ENCODE measurements at regions not wholly inside any gene's neighbourhood (a gene's known extent, or its start where the extent isn't known, plus 50 kb on each side); places are given as distances from the start of the nearest gene placed in this dataset.

DNA sequence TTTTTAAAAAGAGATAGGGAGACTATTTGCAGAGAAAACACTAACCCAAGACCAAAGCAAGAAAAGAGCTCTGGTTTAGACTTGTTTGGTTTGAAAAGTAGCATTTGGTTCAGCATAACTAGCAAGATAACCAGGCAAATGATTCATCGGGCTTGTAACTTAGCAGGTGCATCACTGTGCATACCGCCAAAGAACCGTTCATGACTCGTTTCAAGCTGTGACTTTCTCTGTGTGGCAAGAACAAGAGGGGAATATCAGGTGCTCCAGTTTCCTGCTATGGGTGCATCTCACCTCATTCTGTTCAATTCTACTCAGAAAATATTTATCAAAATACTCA lies 244.9 kb downstream of the ETAA1 start:
- DNase-seq (ENCODE audit: low read depth): no peak
- TF ChIP-seq, protein P1, sequence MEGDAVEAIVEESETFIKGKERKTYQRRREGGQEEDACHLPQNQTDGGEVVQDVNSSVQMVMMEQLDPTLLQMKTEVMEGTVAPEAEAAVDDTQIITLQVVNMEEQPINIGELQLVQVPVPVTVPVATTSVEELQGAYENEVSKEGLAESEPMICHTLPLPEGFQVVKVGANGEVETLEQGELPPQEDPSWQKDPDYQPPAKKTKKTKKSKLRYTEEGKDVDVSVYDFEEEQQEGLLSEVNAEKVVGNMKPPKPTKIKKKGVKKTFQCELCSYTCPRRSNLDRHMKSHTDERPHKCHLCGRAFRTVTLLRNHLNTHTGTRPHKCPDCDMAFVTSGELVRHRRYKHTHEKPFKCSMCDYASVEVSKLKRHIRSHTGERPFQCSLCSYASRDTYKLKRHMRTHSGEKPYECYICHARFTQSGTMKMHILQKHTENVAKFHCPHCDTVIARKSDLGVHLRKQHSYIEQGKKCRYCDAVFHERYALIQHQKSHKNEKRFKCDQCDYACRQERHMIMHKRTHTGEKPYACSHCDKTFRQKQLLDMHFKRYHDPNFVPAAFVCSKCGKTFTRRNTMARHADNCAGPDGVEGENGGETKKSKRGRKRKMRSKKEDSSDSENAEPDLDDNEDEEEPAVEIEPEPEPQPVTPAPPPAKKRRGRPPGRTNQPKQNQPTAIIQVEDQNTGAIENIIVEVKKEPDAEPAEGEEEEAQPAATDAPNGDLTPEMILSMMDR (IDR thresholded peaks at IDR 0.05; ENCODE audit: insufficient read depth, low read depth, low read length, missing control alignments): no peak
- H3K4me3 ChIP-seq (ENCODE audit: low read depth, low read length): no peak overlapping the region

DNA sequence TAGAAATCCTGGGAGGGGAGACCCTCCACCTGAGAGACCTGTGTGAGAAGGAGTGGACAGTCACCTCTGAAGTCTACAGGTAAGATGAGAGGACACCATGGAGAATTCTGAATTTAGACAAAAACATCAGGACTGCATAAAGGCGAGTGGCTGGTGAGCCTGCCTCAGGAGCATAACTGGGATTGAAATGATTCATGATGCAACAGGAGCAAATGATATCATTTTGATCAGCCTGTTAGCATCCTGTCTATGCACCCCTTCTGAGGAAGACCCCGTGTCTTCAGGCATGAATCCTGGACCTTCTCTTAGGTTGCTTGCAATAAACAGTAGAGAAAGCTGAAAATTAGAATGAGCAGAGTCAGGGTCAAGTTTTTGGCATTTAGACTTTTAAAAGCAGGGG lies 245.8 kb downstream of the ETAA1 start:
- TF ChIP-seq, protein P1 (IDR thresholded peaks at IDR 0.05; ENCODE audit: insufficient read depth, low read depth, low read length, missing control alignments): no peak
- no peak overlapping the region for H3K4me3 ChIP-seq (ENCODE audit: low read depth, low read length)
- DNase-seq (ENCODE audit: low read depth): no peak

DNA sequence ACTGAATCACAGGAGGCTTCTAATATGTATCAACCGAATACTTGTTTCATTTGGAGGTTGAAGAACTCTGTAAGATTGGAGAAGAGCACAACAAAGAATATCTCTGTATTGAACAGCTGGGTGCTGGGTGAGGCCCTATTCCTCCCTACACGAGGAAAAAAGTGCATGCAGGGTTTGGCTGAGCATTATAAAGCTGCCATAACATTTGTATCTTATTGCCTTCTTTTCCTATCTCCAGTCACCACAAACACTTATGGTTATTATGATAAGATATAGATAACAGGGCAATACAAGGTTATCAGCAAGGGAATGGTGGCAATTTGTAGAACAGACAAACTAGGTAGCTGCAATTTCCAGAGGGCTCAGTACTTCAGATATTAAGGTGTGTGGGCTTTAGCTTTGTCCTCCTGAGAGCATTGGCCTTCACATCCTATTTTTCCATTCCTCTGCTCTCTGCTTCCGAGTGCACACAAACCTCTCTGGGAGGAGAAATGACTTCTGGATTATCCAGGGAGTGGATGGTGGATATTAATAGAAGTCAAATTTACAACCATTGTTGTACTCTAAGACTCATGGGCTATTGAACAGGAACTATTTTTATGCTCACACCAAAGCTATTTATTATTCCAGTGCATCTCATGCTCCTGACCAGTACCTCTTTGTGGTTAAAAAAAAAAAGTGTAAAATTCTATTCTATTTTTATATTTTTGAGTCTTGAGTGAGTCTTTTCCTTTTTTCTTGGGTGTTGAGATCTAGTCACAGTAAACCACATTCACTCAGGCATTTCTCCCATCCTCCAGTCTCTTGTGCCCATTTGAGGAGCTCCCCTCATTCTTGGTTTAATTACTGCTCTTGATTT lies 248.4 kb downstream of the ETAA1 start:
- TF ChIP-seq, protein P1 (IDR thresholded peaks at IDR 0.05; ENCODE audit: insufficient read depth, low read depth, low read length, missing control alignments): no peak
- H3K4me3 ChIP-seq (ENCODE audit: low read depth, low read length): no peak overlapping the region
- DNase-seq (ENCODE audit: low read depth): no peak

DNA sequence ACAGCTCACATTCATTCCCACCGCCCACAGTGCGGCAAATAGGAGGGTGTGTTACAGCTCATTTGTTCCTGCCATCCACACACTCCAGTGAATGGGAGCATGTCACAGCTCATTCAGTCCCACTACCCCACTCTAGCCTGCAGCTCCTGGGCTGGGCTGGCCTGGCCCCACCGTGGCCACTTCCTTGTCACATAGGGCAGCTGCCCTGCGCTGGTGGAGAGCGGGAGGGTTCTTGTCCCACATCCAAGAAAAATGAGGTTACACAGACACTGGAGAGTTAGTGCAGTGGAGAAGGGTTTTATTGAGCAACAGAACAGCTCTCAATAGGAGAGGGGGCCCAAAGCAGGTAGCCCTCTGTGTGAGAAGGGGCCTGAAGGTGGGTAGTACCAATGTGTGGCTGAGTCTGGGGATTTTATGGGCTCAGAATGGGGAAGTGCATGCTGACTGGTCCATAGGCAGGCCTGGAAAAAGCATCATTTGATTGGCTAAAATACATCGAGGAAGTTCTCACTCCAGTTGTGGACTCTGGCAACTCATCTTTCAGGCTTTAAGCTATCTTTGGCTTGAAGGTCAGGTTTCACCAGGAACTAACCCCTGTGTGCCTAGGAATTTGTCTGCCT lies 249.7 kb downstream of the ETAA1 start:
- TF ChIP-seq, protein P1 (IDR thresholded peaks at IDR 0.05; ENCODE audit: insufficient read depth, low read depth, low read length, missing control alignments): no peak

DNA sequence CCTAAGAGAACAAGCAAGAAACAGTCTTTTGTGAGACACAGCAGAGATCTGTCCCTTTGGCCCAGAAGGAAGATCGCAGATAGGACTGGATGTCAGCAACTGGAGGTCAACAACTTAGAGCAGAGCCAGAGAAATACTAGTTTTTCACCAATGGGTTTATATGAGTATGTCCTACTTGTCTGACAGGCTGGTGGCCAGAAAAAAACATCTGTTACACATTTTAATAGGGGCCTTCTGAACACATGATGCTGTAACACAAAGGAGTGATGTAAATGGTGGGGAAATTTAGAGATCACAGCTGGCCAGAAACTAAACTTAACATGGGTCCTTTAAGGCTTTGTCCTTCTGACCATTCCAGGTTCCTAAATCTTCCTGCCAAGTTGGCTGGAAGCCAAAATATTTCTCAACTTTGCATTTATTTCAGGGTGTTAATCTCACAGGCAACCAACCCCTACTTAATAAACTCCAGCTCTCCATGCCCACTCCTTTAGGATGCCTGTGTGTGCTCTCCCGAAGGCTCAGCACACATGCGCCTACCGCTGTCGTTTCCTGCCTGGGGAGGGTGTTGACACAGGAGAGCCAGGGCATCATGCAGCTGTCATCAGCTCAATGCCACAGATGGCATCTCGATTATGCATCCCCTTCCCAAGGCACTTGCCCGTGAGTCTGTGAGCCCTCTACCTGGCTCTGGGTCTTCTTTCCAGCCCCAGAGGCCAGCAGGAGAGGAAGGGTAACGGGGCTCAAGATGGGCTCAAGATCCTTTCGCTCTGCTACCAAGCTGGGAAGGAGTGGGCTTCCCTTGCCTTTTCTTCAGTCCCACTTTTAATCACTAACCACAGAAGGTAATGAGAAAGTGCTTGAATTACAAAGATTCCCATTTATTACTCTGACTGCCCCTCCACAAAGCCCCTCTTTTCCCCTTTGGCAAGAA lies 252.5 kb downstream of the ETAA1 start:
- no peak overlapping the region for H3K4me3 ChIP-seq (ENCODE audit: low read depth, low read length)
- no peak for DNase-seq (ENCODE audit: low read depth)
- TF ChIP-seq, protein P1 (IDR thresholded peaks at IDR 0.05; ENCODE audit: insufficient read depth, low read depth, low read length, missing control alignments): no peak

More for the DNA sequence above, 249.7 kb downstream of the ETAA1 start:
- H3K4me3 ChIP-seq (ENCODE audit: low read depth, low read length): no peak overlapping the region
- no peak for DNase-seq (ENCODE audit: low read depth)

DNA sequence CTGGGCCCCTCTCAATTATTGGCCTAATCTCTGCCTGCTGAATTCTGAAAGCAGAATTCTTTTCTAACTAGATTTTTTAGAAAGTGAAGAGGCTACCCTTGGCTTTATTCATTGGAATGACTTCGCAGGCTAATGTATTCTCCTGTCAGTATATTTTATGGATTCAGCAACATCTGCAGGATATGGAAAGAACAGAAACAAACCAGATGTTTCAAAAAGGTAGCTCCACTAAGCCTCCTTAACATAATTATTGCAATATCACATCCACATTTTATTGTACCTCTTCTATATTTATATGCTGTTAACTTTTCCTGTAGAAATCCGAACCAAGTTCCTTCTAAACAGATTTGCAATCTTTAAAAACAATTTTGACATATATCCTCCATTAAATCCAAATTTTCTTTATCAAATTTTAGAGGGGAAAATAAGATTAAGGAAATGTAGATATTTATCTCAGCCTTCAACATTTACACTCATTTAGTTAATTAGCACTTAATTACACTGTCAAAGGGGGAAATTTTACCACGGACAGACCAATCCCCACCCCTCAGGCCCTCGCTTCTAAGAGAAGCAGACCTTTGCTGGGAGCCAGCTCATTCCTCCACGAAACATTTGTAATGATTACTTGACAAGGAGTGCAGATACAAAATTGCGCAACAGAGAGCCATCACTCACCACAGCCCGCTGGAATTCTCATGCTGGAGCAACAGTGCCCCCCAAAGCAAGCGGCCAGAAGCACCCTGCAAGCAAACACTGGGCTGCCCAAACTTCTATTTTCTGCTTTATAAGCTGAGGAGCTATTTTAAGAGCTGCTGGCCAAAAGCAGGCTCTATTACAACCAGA lies 253.4 kb downstream of the ETAA1 start:
- H3K4me3 ChIP-seq (ENCODE audit: low read depth, low read length): no peak overlapping the region
- DNase-seq (ENCODE audit: low read depth): peak; percentile 21
- TF ChIP-seq, protein P1 (IDR thresholded peaks at IDR 0.05; ENCODE audit: insufficient read depth, low read depth, low read length, missing control alignments): no peak

Measured in GM12865 (cell line).